IMR-90 (cell line): ENCODE measurements at regions not wholly inside any gene's neighbourhood (a gene's known extent, or its start where the extent isn't known, plus 50 kb on each side); places are given as distances from the start of the nearest gene placed in this dataset.

ENCODE experiments used
- BHLHE40 ChIP-seq: fragments of 150-350 bp; IDR thresholded peaks from 2 replicates; pipeline ENCODE4 v1.6.1; 2016; ENCODE audit warnings: mild to moderate bottlenecking, low read depth, low read length
- CEBPB ChIP-seq: IDR thresholded peaks from 2 replicates; pipeline ENCODE4 v1.6.1; 2012; ENCODE audit warnings: low read depth, low read length, improper control_type of control experiment
- CHD1 ChIP-seq: IDR thresholded peaks from 2 replicates; pipeline ENCODE4 v1.6.1; 2012; ENCODE audit warnings: low read depth, low read length, improper control_type of control experiment
- CTCF ChIP-seq: conservative IDR thresholded peaks from 2 replicates; pipeline ENCODE4 v1.5.1; 2012; ENCODE audit warnings: mild to moderate bottlenecking, low read depth, low read length, improper control_type of control experiment
- FOS ChIP-seq: fragments of 150-350 bp; IDR thresholded peaks from 2 replicates; pipeline ENCODE4 v1.6.1; 2016; ENCODE audit warnings: low read depth, low read length
- MAFK ChIP-seq: IDR thresholded peaks from 2 replicates; pipeline ENCODE4 v1.6.1; 2012; ENCODE audit warnings: low read depth, low read length, improper control_type of control experiment
- MAZ ChIP-seq: IDR thresholded peaks from 2 replicates; pipeline ENCODE4 v1.6.1; 2012; ENCODE audit warnings: low read depth, mild to moderate bottlenecking, low read length, improper control_type of control experiment, moderate library complexity, borderline replicate concordance
- POLR2A ChIP-seq: IDR thresholded peaks from 2 replicates; pipeline ENCODE4 v1.6.1; 2012; ENCODE audit warnings: mild to moderate bottlenecking, low read depth, low read length
- RAD21 ChIP-seq: IDR thresholded peaks from 2 replicates; pipeline ENCODE4 v1.6.1; 2012; ENCODE audit warnings: low read length, improper control_type of control experiment
- TF ChIP-seq, protein P1 (sequence below): fragments of 150-350 bp; IDR thresholded peaks from 2 replicates; pipeline ENCODE4 v1.6.1; 2016; ENCODE audit warnings: low read depth, mild to moderate bottlenecking, low read length, moderate library complexity, borderline replicate concordance

GRCh38 chr2:163407296-163407695 is 328.5 kb downstream of the FIGN start:
- TF ChIP-seq CTCF (no peak), POLR2A (no peak), CHD1 (no peak), RAD21 (no peak), MAZ (no peak), CEBPB (no peak), MAFK (no peak), FOS (no peak), BHLHE40 (no peak)
- TF ChIP-seq, protein P1, sequence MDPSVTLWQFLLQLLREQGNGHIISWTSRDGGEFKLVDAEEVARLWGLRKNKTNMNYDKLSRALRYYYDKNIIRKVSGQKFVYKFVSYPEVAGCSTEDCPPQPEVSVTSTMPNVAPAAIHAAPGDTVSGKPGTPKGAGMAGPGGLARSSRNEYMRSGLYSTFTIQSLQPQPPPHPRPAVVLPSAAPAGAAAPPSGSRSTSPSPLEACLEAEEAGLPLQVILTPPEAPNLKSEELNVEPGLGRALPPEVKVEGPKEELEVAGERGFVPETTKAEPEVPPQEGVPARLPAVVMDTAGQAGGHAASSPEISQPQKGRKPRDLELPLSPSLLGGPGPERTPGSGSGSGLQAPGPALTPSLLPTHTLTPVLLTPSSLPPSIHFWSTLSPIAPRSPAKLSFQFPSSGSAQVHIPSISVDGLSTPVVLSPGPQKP, result no peak
